SKM-1 treated with dmso at 0.1 percent for 144 hours (cell line): ENCODE measurements at regions not wholly inside any gene's neighbourhood (a gene's known extent, or its start where the extent isn't known, plus 50 kb on each side); places are given as distances from the start of the nearest gene placed in this dataset.

Experiments
- DNase-seq: peaks from one replicate; lab custom pipeline; 2025; ENCODE audit not compliant: unreplicated experiment; lab: John Stamatoyannopoulos, UW

GRCh38 chr18:47550611-47551010 is 299.2 kb upstream of the SKOR2 start:
- no peak for DNase-seq

- no peak for DNase-seq
Measured at GRCh38 chr18:47549021-47549540, 297.6 kb upstream of the SKOR2 start.

GRCh38 chr18:47547539-47548202 is 296.2 kb upstream of the SKOR2 start:
- DNase-seq: no peak

GRCh38 chr18:47545613-47546012 is 294.2 kb upstream of the SKOR2 start:
- no peak for DNase-seq

- DNase-seq: no peak
Measured at GRCh38 chr18:47543080-47543479, 291.6 kb upstream of the SKOR2 start.

GRCh38 chr18:47542551-47542950 is 291.1 kb upstream of the SKOR2 start:
- no peak for DNase-seq

GRCh38 chr18:47531717-47532116 is 280.3 kb upstream of the SKOR2 start:
- DNase-seq: no peak

GRCh38 chr18:47530695-47531094 is 279.2 kb upstream of the SKOR2 start:
- no peak for DNase-seq

- no peak for DNase-seq
Measured at GRCh38 chr18:47528343-47528742, 276.9 kb upstream of the SKOR2 start.

GRCh38 chr18:47526147-47526546 is 274.7 kb upstream of the SKOR2 start:
- DNase-seq: no peak

- no peak for DNase-seq
Measured at GRCh38 chr18:47522359-47522758, 270.9 kb upstream of the SKOR2 start.

- DNase-seq: no peak
Measured at GRCh38 chr18:47520263-47520662, 268.8 kb upstream of the SKOR2 start.

GRCh38 chr18:47519706-47520105 is 268.2 kb upstream of the SKOR2 start:
- DNase-seq: no peak

GRCh38 chr18:47519277-47519676 is 267.8 kb upstream of the SKOR2 start:
- no peak for DNase-seq

GRCh38 chr18:47513614-47514013 is 262.2 kb upstream of the SKOR2 start:
- no peak for DNase-seq

- no peak for DNase-seq
Measured at GRCh38 chr18:47512726-47513435, 261.4 kb upstream of the SKOR2 start.

GRCh38 chr18:47512056-47512455 is 260.6 kb upstream of the SKOR2 start:
- DNase-seq: no peak

- DNase-seq: no peak
Measured at GRCh38 chr18:47510831-47511230, 259.4 kb upstream of the SKOR2 start.

- no peak for DNase-seq
Measured at GRCh38 chr18:47507651-47508050, 256.2 kb upstream of the SKOR2 start.

- no peak for DNase-seq
Measured at GRCh38 chr18:47506897-47507296, 255.4 kb upstream of the SKOR2 start.

GRCh38 chr18:47501946-47502345 is 250.5 kb upstream of the SKOR2 start:
- DNase-seq: no peak

- DNase-seq: no peak
Measured at GRCh38 chr18:47500930-47501329, 249.5 kb upstream of the SKOR2 start.

- no peak for DNase-seq
Measured at GRCh38 chr18:47492691-47493090, 241.2 kb upstream of the SKOR2 start.
